ENCODE measurements at regions not wholly inside any gene's neighbourhood (a gene's known extent, or its start where the extent isn't known, plus 50 kb on each side); places are given as distances from the start of the nearest gene placed in this dataset.

- Histone ChIP-seq H3K36me3 (no peaks in the 10 kb centered on the region), H3K9me3 (no peaks in the 10 kb centered on the region), H3K4me1 (no peaks in the 10 kb centered on the region), H3K27ac (no peak overlapping the region), H3K27me3 (no peaks in the 10 kb centered on the region), H3K4me3 (no peak overlapping the region)
- TF ChIP-seq POLR2A (IDR thresholded peaks at IDR 0.05) (no peak), CTCF (IDR thresholded peaks at IDR 0.05) (no peak), EP300 (IDR thresholded peaks at IDR 0.05) (no peak)
- DNase-seq (ENCODE audit: low spot score in 2 of 2): no peak
- WGBS, 2 donors: 76 to 77% methylated on average over 7 of the region's 7 CpGs
Observed at GRCh38 chr12:72134246-72135020, 137.7 kb upstream of the TRHDE start.

GRCh38 chr12:72135021-72135301 is 137.2 kb upstream of the TRHDE start:
- Histone ChIP-seq H3K9me3 (no peaks in the 10 kb centered on the region), H3K4me1 (no peaks in the 10 kb centered on the region), H3K27me3 (no peaks in the 10 kb centered on the region), H3K4me3 (no peak overlapping the region), H3K36me3 (no peaks in the 10 kb centered on the region), H3K27ac (no peak overlapping the region)
- WGBS, 2 donors: 21 to 53% methylated on average over 2 of the region's 2 CpGs
- TF ChIP-seq POLR2A (IDR thresholded peaks at IDR 0.05) (no peak), EP300 (IDR thresholded peaks at IDR 0.05) (no peak), CTCF (IDR thresholded peaks at IDR 0.05) (no peak)
- DNase-seq (ENCODE audit: low spot score in 2 of 2): no peak

GRCh38 chr12:72136792-72137191 is 135.4 kb upstream of the TRHDE start:
- no peaks in the 10 kb centered on the region for H3K4me1 ChIP-seq
- no peaks in the 10 kb centered on the region for H3K36me3 ChIP-seq
- H3K9me3 ChIP-seq: no peaks in the 10 kb centered on the region
- H3K27me3 ChIP-seq: no peaks in the 10 kb centered on the region
- H3K27ac ChIP-seq: no peak overlapping the region
- no peak for TF ChIP-seq EP300 (IDR thresholded peaks at IDR 0.05)
- TF ChIP-seq CTCF (IDR thresholded peaks at IDR 0.05): no peak
- no peak overlapping the region for H3K4me3 ChIP-seq
- WGBS, 2 donors: 87 to 89% methylated on average over 5 of the region's 5 CpGs
- DNase-seq (ENCODE audit: low spot score in 2 of 2): no peak

- Histone ChIP-seq H3K27ac (no peak overlapping the region), H3K9me3 (peaks cover 0 to 12% (median 0%) of the 10 kb centered on the region in 4 donors), H3K27me3 (no peaks in the 10 kb centered on the region), H3K4me1 (no peaks in the 10 kb centered on the region), H3K4me3 (no peak overlapping the region), H3K36me3 (no peaks in the 10 kb centered on the region)
- 83 to 84% methylated on average over 4 of the region's 4 CpGs for WGBS, 2 donors
- no peak for TF ChIP-seq EP300 (IDR thresholded peaks at IDR 0.05)
- TF ChIP-seq CTCF (IDR thresholded peaks at IDR 0.05): no peak
- no peak for TF ChIP-seq POLR2A (IDR thresholded peaks at IDR 0.05)
- DNase-seq (ENCODE audit: low spot score in 2 of 2): no peak
Observed at GRCh38 chr12:72139411-72139810, 132.8 kb upstream of the TRHDE start.

- H3K27ac ChIP-seq: no peak overlapping the region
- 55 to 58% methylated on average over 2 of the region's 2 CpGs for WGBS, 2 donors
- no peak overlapping the region for H3K4me3 ChIP-seq
- no peaks in the 10 kb centered on the region for H3K4me1 ChIP-seq
- H3K36me3 ChIP-seq: no peaks in the 10 kb centered on the region
- peaks cover 0 to 12% (median 0%) of the 10 kb centered on the region in 4 donors for H3K9me3 ChIP-seq
- no peak for DNase-seq (ENCODE audit: low spot score in 2 of 2)
- TF ChIP-seq CTCF (IDR thresholded peaks at IDR 0.05) (no peak), EP300 (IDR thresholded peaks at IDR 0.05) (no peak), POLR2A (IDR thresholded peaks at IDR 0.05) (no peak)
- no peaks in the 10 kb centered on the region for H3K27me3 ChIP-seq
Observed at GRCh38 chr12:72141381-72141780, 130.8 kb upstream of the TRHDE start.

Data from tibial nerve (tissue), 4 donors.